Activated T-helper 17 cell treated with anti-CD3 and anti-CD28 coated beads, Interleukin-2, amount 50 U/mL, for 72 hours (primary cell): ENCODE measurements at regions not wholly inside any gene's neighbourhood (a gene's known extent, or its start where the extent isn't known, plus 50 kb on each side); places are given as distances from the start of the nearest gene placed in this dataset.
A peak's percentile ranks its signal among the peaks of the same experiment; 100 is the strongest.
"Not testable (repeated sequence)": the region's sequence is repeated elsewhere in the genome, so short reads cannot be mapped to it uniquely, and the experiment has no call there.

Experiments
- ATAC-seq: fragments of 150-1000 bp; cut with Tn5 transposase; replicated peaks from 2 replicates; pipeline ENCODE4 v1.10.0; 2021; ENCODE audit warnings: mild to moderate bottlenecking, moderate library complexity
- H3K27ac Mint-ChIP-seq: one replicate; pipeline ENCODE4 v1.8.0; 2022; ENCODE audit warnings: mixed read lengths
- H3K27me3 Mint-ChIP-seq: one replicate; pipeline ENCODE4 v1.8.0; 2022; ENCODE audit warnings: mixed read lengths
- H3K36me3 Mint-ChIP-seq: one replicate; pipeline ENCODE4 v1.8.0; 2022; ENCODE audit warnings: low read depth, mild to moderate bottlenecking, mixed read lengths
- H3K4me1 Mint-ChIP-seq: one replicate; pipeline ENCODE4 v1.8.0; 2022; ENCODE audit warnings: mixed read lengths
- H3K4me3 Mint-ChIP-seq: one replicate; pipeline ENCODE4 v1.8.0; 2022; ENCODE audit warnings: mild to moderate bottlenecking, mixed read lengths
- H3K9me3 Mint-ChIP-seq: one replicate; pipeline ENCODE4 v1.8.0; 2022; ENCODE audit warnings: mixed read lengths

DNA sequence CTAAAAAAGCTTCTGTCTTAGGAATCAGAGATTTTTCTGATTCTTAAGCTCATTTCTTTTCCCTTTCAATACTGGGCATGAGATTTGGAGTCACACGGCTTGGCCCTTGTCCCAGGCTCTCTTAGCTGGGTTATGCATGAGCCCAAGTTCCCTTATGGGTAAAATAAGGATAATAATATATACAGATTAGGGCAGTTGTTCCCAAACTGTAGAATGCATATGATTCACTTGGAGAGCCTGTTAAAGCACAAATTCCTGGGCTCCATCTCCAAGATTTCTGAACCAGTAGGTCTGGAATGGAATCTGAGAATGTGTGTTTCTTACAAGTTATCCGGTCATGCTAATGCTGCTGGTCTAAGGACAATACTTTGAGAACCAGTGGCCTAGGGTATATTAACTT lies 154.0 kb downstream of the REEP3 start:
- Mint-ChIP-seq H3K4me1 (peaks cover 6% of the 10 kb centered on the region), H3K27me3 (no peaks in the 10 kb centered on the region), H3K4me3 (no peak overlapping the region), H3K36me3 (no peaks in the 10 kb centered on the region), H3K27ac (no peak overlapping the region), H3K9me3 (no peaks in the 10 kb centered on the region)
- ATAC-seq: no peak

DNA sequence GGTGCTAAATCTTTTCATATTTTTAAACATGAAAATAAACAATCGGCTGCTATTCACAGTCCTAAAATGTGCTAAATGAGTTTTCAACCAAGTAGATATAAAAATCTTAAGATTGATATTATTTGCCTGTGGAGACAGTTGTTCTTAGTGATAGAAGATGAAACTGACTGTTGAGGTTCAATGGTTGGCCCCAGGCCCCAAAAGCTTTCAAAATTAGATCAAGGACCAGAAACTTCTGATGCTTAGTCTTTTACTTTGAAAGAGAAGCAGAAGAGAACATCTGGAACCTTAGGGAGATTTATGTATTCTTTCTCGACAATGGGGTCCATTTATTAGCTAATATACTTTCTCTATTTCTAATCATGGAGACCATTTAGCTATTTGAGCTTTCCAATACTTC lies 155.8 kb downstream of the REEP3 start:
- Mint-ChIP-seq H3K27me3 (no peaks in the 10 kb centered on the region), H3K4me1 (no peaks in the 10 kb centered on the region), H3K4me3 (no peak overlapping the region), H3K36me3 (no peaks in the 10 kb centered on the region), H3K27ac (no peak overlapping the region), H3K9me3 (no peaks in the 10 kb centered on the region)
- no peak for ATAC-seq

DNA sequence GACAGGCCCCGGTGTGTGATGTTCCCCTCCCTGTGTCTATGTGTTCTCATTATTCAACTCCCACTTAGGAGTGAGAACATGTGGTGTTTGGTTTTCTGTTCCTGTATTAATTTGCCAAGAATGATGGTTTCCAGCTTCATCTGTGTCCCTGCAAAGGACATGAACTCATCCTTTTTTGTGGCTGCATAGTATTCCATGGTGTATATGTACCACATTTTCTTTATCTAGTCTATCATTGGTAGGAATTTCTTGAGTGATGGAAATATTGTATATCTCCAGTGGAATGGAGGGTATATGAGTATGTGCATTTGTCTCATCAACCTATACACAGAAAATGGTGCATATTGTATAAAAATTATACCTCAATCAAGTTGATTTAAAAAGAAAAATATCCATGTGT lies 159.3 kb downstream of the REEP3 start:
- H3K4me3 Mint-ChIP-seq, H3K27me3 Mint-ChIP-seq, H3K9me3 Mint-ChIP-seq, H3K36me3 Mint-ChIP-seq, H3K4me1 Mint-ChIP-seq, H3K27ac Mint-ChIP-seq, ATAC-seq: not testable (repeated sequence)

DNA sequence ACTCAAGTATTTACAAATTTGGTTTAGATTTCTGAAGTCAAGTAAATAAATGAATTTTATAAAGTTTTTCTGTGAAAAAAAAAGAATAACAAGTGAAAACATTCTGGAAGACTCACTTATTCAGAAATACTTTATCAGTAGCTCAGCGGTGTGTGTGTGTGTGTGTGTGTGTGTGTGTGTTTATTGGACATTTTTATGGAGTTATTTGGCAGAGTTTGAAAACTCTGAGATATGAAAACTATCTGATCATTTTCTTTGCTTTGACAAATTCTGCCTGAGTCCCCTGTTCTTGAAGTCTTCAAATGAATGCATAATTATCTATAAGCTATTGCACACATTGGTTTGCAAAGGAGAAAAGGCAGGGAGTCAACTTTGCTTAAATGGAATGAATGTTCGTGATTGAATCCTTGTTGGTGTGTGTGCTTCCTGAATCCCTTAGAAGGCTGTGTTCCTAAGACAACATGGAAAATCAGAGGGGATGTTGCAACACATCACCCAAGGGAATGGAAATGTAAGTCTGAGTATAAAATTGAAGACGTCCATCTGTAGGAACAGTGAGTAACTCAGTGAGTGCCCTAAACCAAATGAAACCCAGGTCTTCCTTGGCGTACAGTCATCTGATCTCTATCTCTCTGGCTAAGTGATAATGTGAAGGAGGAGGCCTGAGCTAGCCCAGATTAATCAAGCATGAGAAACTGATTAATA lies 160.9 kb downstream of the REEP3 start:
- no peak overlapping the region for H3K4me3 Mint-ChIP-seq
- H3K27ac Mint-ChIP-seq: peak overlapping the region; percentile 66
- H3K9me3 Mint-ChIP-seq: no peaks in the 10 kb centered on the region
- no peaks in the 10 kb centered on the region for H3K36me3 Mint-ChIP-seq
- ATAC-seq: peak; percentile 81
- peaks cover 4% of the 10 kb centered on the region for H3K4me1 Mint-ChIP-seq
- no peaks in the 10 kb centered on the region for H3K27me3 Mint-ChIP-seq

DNA sequence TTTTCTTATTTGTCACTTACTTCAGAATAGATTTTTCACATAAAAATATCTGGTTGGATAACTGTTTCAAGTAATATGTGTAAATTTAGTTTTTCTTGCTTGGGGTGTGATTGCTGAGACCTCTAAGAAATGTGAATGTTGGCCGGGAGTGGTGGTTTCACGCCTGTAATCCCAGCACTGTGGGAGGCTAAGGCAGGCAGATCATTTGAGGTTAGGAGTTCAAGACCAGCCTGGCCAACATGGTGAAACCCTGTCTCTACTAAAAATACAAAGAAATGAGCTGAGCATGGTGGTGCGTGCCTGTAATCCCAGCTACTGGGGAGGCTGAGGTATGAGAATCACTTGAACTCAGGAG lies 161.5 kb downstream of the REEP3 start:
- H3K9me3 Mint-ChIP-seq, H3K36me3 Mint-ChIP-seq, H3K27me3 Mint-ChIP-seq, H3K4me1 Mint-ChIP-seq, ATAC-seq, H3K4me3 Mint-ChIP-seq: not testable (repeated sequence)
- H3K27ac Mint-ChIP-seq: peak overlapping the region; percentile 66

DNA sequence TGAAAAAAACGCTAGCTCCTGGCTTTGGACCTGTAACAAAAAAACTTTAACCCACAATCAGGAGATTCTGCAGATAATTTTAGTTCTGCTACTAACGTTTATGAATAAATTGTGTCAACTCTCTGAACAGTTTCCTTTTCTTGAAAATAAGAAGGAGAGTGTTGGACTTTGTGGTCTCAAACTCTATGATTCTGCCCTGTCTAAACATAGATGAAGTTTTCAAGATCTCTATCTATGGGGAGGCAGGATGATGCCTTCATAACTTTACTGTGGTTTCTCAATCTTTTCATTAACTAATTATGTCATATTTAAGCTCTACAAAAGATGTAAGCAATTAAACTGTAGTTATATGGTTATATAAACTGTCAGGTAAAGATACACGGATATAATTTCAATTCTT lies 162.0 kb downstream of the REEP3 start:
- no peak overlapping the region for H3K4me3 Mint-ChIP-seq
- peaks cover 4% of the 10 kb centered on the region for H3K4me1 Mint-ChIP-seq
- no peaks in the 10 kb centered on the region for H3K36me3 Mint-ChIP-seq
- peak; percentile 63 for ATAC-seq
- H3K27ac Mint-ChIP-seq: no peak overlapping the region
- H3K9me3 Mint-ChIP-seq: no peaks in the 10 kb centered on the region
- H3K27me3 Mint-ChIP-seq: peaks cover 5% of the 10 kb centered on the region

DNA sequence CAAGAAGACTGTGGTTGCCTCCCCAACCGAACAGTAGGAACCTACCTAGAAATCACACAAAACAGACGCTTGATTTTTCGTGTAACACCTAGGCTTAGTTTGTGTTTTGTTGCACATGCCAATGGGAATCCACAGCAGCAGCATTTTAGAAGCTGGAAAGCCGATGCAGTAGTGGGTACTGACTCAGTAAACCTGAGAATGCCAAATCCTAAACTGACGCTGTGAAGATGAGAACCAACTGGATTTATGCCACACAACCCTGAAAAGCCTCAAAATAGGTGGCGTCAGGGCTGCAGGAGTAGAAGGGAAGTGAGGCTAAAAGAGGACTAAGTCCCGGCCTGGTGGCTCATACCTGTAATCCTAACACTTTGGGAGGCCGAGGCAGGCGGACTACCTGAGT lies 162.5 kb downstream of the REEP3 start:
- Mint-ChIP-seq H3K4me3 (no peak overlapping the region), H3K27ac (no peak overlapping the region), H3K36me3 (no peaks in the 10 kb centered on the region), H3K4me1 (peaks cover 4% of the 10 kb centered on the region), H3K27me3 (peaks cover 5% of the 10 kb centered on the region), H3K9me3 (no peaks in the 10 kb centered on the region)
- no peak for ATAC-seq

DNA sequence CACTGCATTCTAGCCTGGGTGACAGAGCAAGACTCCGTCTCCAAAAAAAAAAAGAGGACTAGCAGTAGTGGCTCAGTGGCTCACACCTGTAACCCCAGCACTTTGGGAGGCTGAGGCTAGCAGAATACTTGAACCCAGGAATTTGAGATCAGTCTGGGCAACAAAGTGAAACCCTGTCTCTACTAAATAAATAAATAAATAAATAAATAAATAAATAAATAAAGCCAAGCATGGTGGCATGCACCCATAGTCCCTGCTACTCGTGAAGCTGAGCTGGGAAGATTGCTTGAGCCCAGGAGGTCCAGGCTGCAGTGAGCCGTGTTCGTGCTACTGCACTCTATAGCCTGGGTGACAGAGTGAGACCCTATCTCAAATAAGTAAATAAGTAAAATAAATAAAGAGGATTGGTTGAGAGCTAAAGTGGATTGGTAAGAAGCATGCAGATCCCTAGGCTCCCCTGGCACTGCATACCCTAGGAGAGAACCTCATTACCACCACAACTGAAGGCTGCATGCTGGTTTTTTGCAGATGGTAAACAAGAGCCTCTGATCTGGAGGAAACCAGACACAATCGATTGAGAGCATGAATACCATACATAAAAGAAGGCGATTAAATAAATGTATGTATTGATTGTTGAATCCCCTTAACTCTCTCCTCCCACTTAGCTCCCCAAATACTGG lies 163.2 kb downstream of the REEP3 start:
- H3K27me3 Mint-ChIP-seq: peaks cover 7% of the 10 kb centered on the region
- no peak overlapping the region for H3K4me3 Mint-ChIP-seq
- no peaks in the 10 kb centered on the region for H3K9me3 Mint-ChIP-seq
- no peaks in the 10 kb centered on the region for H3K36me3 Mint-ChIP-seq
- no peak overlapping the region for H3K27ac Mint-ChIP-seq
- ATAC-seq: no peak
- H3K4me1 Mint-ChIP-seq: peaks cover 4% of the 10 kb centered on the region

DNA sequence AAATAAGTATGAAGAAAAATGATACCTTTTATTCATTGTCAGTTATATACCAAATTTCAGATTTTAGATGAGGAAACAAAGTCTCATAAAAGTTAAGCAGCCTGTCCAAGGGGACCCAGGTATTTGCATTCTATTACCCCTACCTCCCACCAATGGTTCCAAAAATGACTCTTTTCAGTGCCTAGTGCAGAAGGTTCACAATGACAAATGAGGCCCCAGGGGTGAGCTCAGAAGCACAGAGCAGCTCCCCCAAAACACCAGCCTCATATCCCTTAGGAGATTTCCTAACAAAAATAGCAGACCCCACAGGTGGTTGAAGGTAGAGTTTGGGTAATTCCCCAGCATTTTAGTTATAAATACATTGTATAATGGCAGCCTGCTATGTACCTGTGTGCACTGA lies 168.6 kb downstream of the REEP3 start:
- Mint-ChIP-seq H3K4me3 (no peak overlapping the region), H3K27ac (no peak overlapping the region), H3K4me1 (no peaks in the 10 kb centered on the region), H3K9me3 (no peaks in the 10 kb centered on the region), H3K27me3 (peaks cover 9% of the 10 kb centered on the region), H3K36me3 (no peaks in the 10 kb centered on the region)
- no peak for ATAC-seq

DNA sequence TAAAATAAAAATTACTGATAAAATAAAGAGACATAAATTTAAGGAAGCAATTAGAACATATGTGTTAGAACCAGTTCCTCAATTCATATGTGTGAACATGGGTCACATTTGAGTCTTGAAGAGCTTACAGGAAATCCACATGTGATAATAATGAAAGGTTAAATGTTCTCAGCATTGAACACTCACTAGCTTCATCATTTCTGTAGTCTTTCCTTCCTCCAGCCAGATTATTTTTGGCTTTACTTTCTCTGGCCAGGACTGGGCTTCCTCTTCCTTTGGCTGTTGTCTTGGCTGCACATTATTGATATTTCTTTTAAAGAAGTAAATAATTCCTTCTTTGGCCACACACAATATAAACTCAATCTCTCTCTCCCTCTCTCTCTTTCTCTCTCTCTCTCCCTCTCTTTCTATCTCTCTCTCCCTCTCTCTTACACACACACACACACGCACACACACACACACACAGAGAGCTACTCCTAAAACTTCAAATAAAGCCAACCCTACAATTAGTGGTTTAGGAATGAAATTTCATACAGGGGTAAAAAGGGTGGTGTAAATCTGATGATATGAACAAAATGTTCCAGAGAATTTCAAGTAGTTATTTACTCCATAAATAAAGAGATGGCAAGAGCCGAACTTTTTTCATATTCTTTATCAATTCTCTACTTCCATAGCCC lies 171.2 kb downstream of the REEP3 start:
- Mint-ChIP-seq H3K27ac (peak overlapping the region; percentile 4), H3K9me3 (no peaks in the 10 kb centered on the region), H3K36me3 (no peaks in the 10 kb centered on the region), H3K4me1 (no peaks in the 10 kb centered on the region), H3K4me3 (no peak overlapping the region), H3K27me3 (peaks cover 9% of the 10 kb centered on the region)
- ATAC-seq: no peak

DNA sequence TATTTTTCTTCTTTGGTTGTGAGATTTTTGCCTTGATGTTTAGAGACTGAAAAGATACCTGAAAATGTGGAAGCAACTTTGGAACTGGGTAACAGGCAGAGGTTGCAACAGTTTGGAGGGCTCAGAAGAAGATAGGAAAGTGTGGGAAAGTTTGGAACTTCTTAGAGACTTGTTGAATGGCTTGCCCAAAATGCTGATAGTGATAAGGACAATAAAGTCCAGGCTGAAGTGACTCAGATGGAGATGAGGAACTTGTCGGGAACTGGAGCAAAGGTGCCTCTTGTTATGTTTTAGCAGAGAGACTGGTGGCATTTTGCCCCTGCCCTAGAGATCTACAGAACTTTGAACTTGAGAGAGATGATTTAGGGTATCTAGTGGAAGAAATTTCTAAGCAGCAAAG lies 171.8 kb downstream of the REEP3 start:
- not testable (repeated sequence) for ATAC-seq, H3K36me3 Mint-ChIP-seq, H3K27me3 Mint-ChIP-seq, H3K4me1 Mint-ChIP-seq, H3K9me3 Mint-ChIP-seq, H3K4me3 Mint-ChIP-seq
- peak overlapping the region; percentile 4 for H3K27ac Mint-ChIP-seq

DNA sequence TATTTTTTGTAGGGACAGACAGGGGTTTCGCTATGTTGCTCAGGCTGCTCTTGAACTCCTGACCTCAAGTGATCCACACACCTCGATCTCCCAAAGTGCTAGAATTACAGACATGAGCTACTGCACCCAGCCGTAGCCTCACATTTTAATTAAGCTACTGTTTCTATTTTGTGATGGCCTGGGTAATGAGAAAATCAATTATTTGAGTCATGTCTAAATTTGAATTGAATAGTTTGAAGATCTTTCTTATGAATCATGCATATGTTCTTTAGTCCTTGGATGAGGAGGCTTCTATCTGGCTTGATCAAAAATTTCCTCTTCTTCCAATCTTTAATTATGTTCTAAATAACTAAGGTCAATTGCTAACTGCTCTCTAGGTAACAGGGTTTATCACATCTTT lies 175.0 kb downstream of the REEP3 start:
- Mint-ChIP-seq H3K9me3 (no peaks in the 10 kb centered on the region), H3K27me3 (no peaks in the 10 kb centered on the region), H3K4me1 (peaks cover 6% of the 10 kb centered on the region), H3K4me3 (no peak overlapping the region), H3K27ac (no peak overlapping the region), H3K36me3 (no peaks in the 10 kb centered on the region)
- ATAC-seq: no peak

DNA sequence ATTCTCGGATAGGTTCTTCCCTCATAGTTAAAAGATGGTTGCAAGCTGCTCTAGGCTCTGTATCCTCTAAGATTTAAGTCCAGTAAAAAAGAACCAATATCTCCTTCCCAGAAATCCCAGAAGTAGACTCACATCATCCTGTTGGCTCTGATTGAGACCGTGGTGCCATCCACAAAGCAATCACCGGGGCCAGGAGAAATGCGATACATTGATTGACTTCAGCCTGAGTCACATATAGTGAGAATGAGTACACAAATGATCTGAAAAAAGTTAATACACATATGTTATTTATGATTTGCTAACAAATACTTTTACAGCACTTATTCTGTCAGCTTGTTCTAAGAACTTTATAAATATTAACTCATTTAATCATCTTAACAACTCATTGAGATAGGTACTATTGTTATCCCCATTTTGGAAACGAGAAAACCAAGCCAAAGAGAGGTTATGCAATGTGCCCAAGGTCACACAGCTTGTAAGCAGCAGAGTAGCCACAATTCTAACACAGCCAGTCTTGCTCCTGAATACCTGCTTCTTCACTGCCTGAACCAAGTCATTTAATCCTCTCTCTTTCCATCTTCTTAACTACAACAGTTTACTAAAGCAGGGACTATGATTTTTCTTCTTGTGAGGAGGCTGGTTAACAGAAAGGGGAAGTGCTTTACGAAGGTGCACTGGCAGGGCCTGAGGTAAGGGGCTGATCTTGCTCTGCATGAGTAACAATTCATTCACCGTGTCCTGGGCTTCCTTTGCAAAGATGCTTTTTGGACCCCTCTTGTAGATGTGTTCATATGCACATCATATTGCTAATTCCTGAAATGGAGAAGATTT lies 177.0 kb downstream of the REEP3 start:
- Mint-ChIP-seq H3K27ac (no peak overlapping the region), H3K4me3 (no peak overlapping the region), H3K27me3 (no peaks in the 10 kb centered on the region), H3K9me3 (no peaks in the 10 kb centered on the region), H3K36me3 (no peaks in the 10 kb centered on the region), H3K4me1 (peaks cover 6% of the 10 kb centered on the region)
- ATAC-seq: no peak

DNA sequence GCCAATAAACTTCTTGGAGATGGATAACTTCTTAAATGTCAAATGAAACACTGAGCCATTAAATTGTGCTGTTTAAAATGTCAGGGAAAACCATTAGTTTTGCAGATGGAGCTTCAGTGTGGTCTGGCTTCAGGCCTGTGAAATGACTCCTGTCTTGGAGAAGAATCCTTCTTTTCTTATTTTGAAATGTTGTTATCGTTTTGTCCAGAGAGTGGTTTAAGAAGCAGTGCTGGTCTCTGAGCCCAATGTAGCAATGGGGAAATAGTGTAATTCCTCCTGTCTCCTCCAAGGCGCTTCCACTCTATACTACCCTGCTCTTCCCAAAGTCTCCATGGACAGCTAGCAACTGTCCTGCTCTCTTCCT lies 177.6 kb downstream of the REEP3 start:
- Mint-ChIP-seq H3K4me3 (no peak overlapping the region), H3K36me3 (no peaks in the 10 kb centered on the region), H3K27ac (peak overlapping the region; percentile 60), H3K9me3 (no peaks in the 10 kb centered on the region), H3K27me3 (no peaks in the 10 kb centered on the region), H3K4me1 (peaks cover 6% of the 10 kb centered on the region)
- ATAC-seq: no peak
